ENCODE measurements at regions not wholly inside any gene's neighbourhood (a gene's known extent, or its start where the extent isn't known, plus 50 kb on each side); places are given as distances from the start of the nearest gene placed in this dataset.

DNA sequence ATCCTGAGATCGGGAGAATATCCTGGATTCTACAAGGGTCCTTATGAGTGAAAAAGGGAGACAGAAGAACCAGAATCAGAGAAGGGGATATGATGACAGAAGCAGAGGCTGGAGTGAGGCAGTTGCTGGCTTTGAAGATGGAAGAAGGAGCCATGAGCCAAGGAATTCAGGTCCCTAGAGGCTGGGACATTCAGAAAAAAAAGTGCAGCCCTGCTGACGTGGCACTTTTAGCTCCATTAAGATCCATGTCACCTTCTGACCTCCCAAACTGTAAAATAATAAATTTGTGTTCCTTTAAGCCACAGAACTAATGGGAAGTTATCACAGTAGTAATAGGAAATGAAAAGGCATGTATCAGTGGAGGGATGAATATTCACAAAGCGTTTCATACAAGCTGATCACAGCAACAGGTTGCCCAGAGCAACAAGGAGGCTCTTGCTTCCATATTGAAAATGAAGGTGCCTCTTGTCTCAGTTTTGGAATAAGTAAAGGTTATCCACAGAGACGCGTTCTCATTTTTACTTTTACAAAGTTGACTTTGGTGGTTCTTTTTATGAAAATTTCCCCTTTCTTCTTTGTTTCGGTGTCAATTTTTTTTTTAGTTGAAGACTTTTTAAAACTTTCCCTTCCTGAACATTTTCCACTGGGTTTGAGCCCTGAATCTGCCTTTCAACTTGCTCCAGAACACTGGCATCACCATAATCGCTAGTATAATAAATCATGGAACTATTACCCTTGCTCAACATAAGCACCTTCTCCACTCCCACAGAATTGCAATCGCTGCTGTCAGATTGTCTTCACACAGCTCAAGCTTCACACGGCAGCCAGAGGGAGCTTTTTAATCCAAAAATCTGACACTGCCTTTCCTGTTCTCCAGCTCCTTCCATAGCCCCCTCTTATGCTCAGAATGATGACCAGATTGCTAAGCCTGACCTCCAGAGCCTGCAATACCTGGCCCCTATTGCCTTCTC, 127.6 kb upstream of the RBPJ start:
- Histone ChIP-seq H3K9me3 (ENCODE audit: insufficient read depth in 2 of 2, low read depth in 1 of 2, low read length in 1 of 2) (no peaks in the 10 kb centered on the region), H3K27ac (ENCODE audit: low read depth, low read length) (no peak overlapping the region), H3K56ac (replicated peaks; ENCODE audit: insufficient read length, low read depth, low read length) (no peak overlapping the region), H2BK15ac (ENCODE audit: low read length) (no peak overlapping the region), H3K36me3 (ENCODE audit: control insufficient read depth in 2 of 4, insufficient read depth in 4 of 4, low read length in 3 of 4) (no peaks in the 10 kb centered on the region), H4K91ac (replicated peaks; ENCODE audit: insufficient read length, low read length) (no peak overlapping the region), H4K20me1 (replicated peaks in 1 of 2; ENCODE audit: control insufficient read depth in 1 of 2, insufficient read depth in 2 of 2, low read length in 2 of 2) (no peaks in the 10 kb centered on the region), H3K18ac (ENCODE audit: extremely low read depth, low read length) (no peak overlapping the region), H3K79me1 (ENCODE audit: low read depth, low read length) (no peaks in the 10 kb centered on the region), H2AK5ac (ENCODE audit: low read depth, low read length) (no peak overlapping the region), H3K23me2 (ENCODE audit: low read depth, low read length) (no peaks in the 10 kb centered on the region), H2BK12ac (ENCODE audit: low read depth, low read length) (no peak overlapping the region), H3K4me2 (ENCODE audit: insufficient read depth in 1 of 2, low read depth in 2 of 2, low read length in 2 of 2) (no peak overlapping the region), H3K4me1 (replicated peaks in 1 of 4; ENCODE audit: control insufficient read depth in 3 of 4, insufficient read depth in 4 of 4, low read length in 3 of 4) (peaks cover 0 to 2% (median 0%) of the 10 kb centered on the region in 4 experiments; a peak in 1 of 7 replicates), H3K79me2 (ENCODE audit: control insufficient read depth in 1 of 2, insufficient read depth in 2 of 2, low read length in 2 of 2) (no peaks in the 10 kb centered on the region), H4K5ac (ENCODE audit: insufficient read length, low read depth, low read length) (no peak overlapping the region), H3K14ac (ENCODE audit: insufficient read length) (no peak overlapping the region), H3K4ac (replicated peaks; ENCODE audit: insufficient read length, low read depth, low read length) (no peak overlapping the region), H2BK5ac (ENCODE audit: low read depth, low read length) (no peak overlapping the region), H2BK120ac (replicated peaks; ENCODE audit: low read depth, low read length) (no peak overlapping the region), H3K9ac (replicated peaks in 1 of 4; ENCODE audit: extremely low read depth in 1 of 4, low read depth in 3 of 4, low read length in 3 of 4) (no peak overlapping the region), H3K23ac (ENCODE audit: insufficient read length) (no peak overlapping the region), H2BK20ac (ENCODE audit: low read length) (no peak overlapping the region), H3K4me3 (ENCODE audit: extremely low read depth in 1 of 4, insufficient read depth in 2 of 4, low read depth in 3 of 4, low read length in 4 of 4) (no peak overlapping the region), H2AFZ (ENCODE audit: low read length) (peak overlapping the region; percentile 54; the same call in 1 of the 2 replicates), H3K27me3 (replicated peaks in 1 of 4; ENCODE audit: control insufficient read depth in 3 of 4, extremely low read depth in 1 of 4, insufficient read depth in 3 of 4, low read length in 3 of 4) (no peaks in the 10 kb centered on the region), H4K8ac (ENCODE audit: extremely low read depth, insufficient read depth, low read length) (no peak overlapping the region)
- WGBS, 2 experiments (ENCODE audit: extremely low coverage in 1 of 2, insufficient coverage in 1 of 2, insufficient read length in 1 of 2, insufficient replicate concordance in 2 of 2, low coverage in 1 of 2, low lambda C conversion rate in 2 of 2, missing lambda C conversion rate in 1 of 2) = 89% methylated on average over 9 of the region's 9 CpGs; no CpG with 5 or more reads in 1 of the 2 experiments
- FAIRE-seq (no peak), DNase-seq (ENCODE audit: low read depth in 1 of 2, low spot score in 2 of 2) (no peak)
- ChIA-PET POLR2A (ENCODE audit: partially characterized antibody) (interaction anchor here (0.9 kb wide), 1 partner anchor 163 kb away, joined by 3 read pairs; no protein-coding TSS in a partner anchor), CTCF (ENCODE audit: partially characterized antibody) (interaction anchor here (0.6 to 2.6 kb wide), 6 partner anchors 9 to 120 kb away, joined by 3 to 8 read pairs (median 4); no protein-coding TSS in a partner anchor)
- TF ChIP-seq JUND (IDR thresholded peaks at IDR 0.05; ENCODE audit: low read length) (no peak), MAFK (IDR thresholded peaks at IDR 0.05; ENCODE audit: low read depth, low read length) (peak; percentile 58; the same call in 1 of the 2 replicates)

Measured in H1 (cell line).